HG03521 (cell line): ENCODE measurements at regions not wholly inside any gene's neighbourhood (a gene's known extent, or its start where the extent isn't known, plus 50 kb on each side); places are given as distances from the start of the nearest gene placed in this dataset.

Experiments
- ATAC-seq: cut with Tn5 transposase; IDR thresholded peaks from one replicate; pipeline ENCODE4 v1.9.1; 2021; ENCODE audit warnings: mild to moderate bottlenecking, moderate library complexity; ENCODE audit not compliant: unreplicated experiment

GRCh38 chr7:36088553-36088952, 64.5 kb upstream of the EEPD1 start:
- no peak for ATAC-seq

- ATAC-seq: no peak
Observed at GRCh38 chr7:36088966-36089365, 64.1 kb upstream of the EEPD1 start.

- ATAC-seq: no peak
Observed at GRCh38 chr7:36090976-36091873, 61.8 kb upstream of the EEPD1 start.

- no peak for ATAC-seq
Observed at GRCh38 chr7:36091874-36092176, 61.2 kb upstream of the EEPD1 start.

- ATAC-seq: no peak
Observed at GRCh38 chr7:36092221-36092771, 60.8 kb upstream of the EEPD1 start.

- no peak for ATAC-seq
Observed at GRCh38 chr7:36096460-36097095, 56.5 kb upstream of the EEPD1 start.

GRCh38 chr7:36098096-36098495, 55.0 kb upstream of the EEPD1 start:
- ATAC-seq: no peak

GRCh38 chr7:36100226-36100625, 52.8 kb upstream of the EEPD1 start:
- no peak for ATAC-seq

GRCh38 chr7:36100634-36101033, 52.4 kb upstream of the EEPD1 start:
- ATAC-seq: no peak
